NCI-H345 treated with DMSO at 0.1 percent for 48 hours (cell line): ENCODE measurements at regions not wholly inside any gene's neighbourhood (a gene's known extent, or its start where the extent isn't known, plus 50 kb on each side); places are given as distances from the start of the nearest gene placed in this dataset.

Source experiments
- DNase-seq: peaks from one replicate; lab custom pipeline; 2025; ENCODE audit not compliant: unreplicated experiment; lab: John Stamatoyannopoulos, UW

- no peak for DNase-seq
Observed at GRCh38 chr18:40921845-40922629, 1033.0 kb upstream of the PIK3C3 start.

- no peak for DNase-seq
Observed at GRCh38 chr18:40917056-40917455, 1038.0 kb upstream of the PIK3C3 start.

DNA sequence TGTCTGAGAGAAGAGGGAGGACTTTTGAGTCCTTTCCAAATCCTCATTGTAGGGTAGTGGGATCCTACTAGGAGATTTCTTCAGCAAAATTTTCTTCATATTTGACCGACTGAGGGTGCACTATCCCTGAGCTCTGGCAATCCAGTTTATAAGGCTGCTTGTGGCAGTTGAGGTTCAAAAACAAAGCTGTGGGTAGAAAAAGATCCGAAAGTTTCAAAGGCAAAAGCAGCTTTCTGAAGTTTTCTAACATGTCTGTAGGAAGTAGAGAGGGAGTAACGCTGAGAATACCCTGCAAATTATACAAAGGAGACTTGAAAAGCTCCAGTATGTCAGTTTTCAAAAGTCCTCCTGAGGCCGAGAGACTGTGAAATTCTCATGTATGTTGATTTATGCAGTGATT, 1039.3 kb upstream of the PIK3C3 start:
- DNase-seq = no peak

DNA sequence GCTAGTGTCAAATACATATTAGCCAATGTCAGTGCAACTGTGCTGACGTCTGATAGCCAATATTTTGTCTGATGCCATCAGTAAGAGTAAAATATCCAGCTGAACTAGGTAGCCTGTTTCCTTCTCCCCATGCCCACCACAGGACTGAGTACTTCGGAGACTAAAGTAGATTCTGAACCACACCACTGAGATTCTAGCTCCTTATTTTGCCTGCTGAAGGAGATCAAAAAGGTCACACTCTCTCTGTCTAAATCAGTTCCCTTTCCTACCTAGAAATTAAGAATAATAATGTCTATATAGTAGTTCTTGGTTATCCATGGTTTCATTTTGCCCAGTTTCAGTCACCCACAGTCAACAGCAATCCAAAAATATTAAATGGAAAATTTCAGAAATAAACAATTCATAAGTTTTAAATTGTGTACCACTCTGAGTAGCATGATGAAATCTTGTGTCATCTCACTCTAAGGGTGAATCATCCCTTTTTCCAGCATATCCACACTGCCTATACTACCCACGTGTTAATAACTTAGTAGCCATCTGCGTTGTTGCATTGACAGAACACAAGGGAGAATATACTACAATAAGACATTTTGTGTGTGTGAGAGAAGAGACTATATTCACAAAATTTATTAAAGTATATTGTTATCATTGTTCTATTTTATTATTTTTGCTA, 1043.3 kb upstream of the PIK3C3 start:
- no peak for DNase-seq

- no peak for DNase-seq
Observed at GRCh38 chr18:40911041-40911440, 1044.0 kb upstream of the PIK3C3 start.

DNA sequence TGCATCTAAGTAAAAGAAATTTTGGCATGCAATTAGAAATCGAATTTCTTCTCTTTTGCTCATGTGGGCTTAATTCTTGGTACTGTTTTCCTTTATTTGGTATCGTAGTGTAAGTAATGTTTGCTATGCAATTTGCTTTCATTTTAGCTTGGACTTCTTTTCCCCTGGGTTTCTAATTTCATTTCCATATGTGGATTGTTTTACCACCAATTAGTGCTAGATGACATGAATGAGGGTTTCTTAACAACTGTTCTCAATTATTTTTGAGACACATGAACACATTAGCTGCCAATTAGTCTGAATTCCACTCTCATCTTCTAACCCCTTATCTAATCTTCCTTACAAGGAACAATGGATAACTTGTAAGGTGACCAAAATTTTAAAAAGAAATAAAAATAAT, 1047.2 kb upstream of the PIK3C3 start:
- DNase-seq = no peak

- DNase-seq = no peak
Observed at GRCh38 chr18:40904295-40904694, 1050.7 kb upstream of the PIK3C3 start.

DNA sequence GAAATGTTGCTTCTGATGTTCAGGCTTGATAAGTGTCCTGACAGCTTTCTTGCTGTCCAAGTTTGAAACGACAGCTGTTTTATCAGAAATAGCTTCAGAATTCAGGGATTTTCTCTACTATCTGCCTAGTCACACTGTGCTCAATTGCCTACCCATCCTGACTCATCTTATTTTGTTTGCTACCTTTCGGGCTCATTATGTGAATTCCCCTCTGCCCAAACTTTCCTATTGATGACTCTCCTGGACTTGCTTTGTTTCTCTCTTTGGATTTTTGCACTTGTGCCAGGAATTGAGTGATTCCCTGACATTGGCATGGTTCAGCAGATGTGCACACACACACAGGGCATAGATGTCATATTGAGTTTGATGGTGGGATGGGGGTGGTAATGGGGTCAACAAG, 1052.6 kb upstream of the PIK3C3 start:
- DNase-seq = no peak

- DNase-seq = no peak
Observed at GRCh38 chr18:40897884-40898283, 1057.2 kb upstream of the PIK3C3 start.

DNA sequence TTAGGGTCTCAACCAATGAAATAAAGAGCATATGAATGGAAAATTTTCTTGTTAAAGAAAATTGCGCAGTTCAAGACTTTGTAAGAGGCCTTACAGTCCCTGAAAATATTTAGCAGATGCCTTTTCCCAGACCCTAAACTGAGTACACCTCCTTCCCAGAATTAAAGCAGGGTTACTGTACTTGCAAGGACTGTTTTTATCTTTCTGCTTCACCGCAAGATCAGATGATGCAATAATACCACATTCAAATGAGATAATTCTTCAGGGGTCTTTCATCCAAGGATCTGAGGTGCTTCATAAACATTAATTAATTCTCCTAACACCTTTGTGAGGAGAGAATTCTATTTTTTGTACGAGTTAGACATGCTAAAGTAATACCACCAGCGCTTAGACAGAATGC, 1071.8 kb upstream of the PIK3C3 start:
- no peak for DNase-seq

DNA sequence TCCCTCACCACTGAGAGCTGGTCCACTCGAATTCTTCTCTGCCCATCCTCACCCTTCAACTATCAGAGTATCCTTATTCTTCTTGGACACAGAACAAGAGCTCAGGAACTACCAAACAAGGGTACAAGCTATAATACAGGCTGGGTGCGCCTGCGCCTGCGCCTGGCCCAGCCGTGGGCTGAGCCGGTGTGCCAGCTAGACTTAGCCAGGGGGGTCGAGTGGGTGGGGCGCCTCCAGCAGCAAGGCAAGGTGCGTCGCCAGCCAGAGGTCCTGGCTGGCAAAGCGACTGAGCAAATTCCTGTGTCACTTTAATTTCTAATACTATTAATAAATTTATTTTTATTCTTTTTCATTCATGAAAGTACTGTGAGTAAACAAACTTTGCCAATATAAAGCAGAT, 1072.6 kb upstream of the PIK3C3 start:
- DNase-seq = no peak

- DNase-seq = no peak
Observed at GRCh38 chr18:40878371-40878770, 1076.7 kb upstream of the PIK3C3 start.

- no peak for DNase-seq
Observed at GRCh38 chr18:40877096-40877495, 1077.9 kb upstream of the PIK3C3 start.

DNA sequence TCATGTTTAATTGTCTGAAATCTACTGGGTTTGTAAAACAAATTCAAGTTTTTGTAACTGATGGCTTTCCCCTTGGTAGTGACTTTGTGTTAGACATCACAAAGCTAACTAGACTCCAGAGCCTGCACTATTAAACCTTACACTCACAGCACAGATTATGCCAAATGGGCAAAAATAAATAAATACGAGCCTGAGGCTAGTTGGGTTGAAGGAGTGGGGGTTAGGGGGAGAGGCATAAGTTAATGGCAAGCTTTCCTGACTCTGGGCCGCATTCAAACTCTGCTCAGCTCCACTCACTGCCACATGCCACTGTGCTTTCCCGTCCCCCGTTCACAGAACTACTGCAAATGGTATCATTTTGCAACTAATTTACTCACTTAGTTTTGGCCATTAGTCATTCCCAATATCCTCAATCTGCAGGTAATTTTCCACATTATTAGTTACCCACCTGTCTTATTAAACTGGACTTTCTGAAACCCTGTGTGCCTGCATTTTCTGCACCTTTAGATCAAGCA, 1079.9 kb upstream of the PIK3C3 start:
- no peak for DNase-seq

GRCh38 chr18:40874233-40874632, 1080.8 kb upstream of the PIK3C3 start:
- DNase-seq = no peak

DNA sequence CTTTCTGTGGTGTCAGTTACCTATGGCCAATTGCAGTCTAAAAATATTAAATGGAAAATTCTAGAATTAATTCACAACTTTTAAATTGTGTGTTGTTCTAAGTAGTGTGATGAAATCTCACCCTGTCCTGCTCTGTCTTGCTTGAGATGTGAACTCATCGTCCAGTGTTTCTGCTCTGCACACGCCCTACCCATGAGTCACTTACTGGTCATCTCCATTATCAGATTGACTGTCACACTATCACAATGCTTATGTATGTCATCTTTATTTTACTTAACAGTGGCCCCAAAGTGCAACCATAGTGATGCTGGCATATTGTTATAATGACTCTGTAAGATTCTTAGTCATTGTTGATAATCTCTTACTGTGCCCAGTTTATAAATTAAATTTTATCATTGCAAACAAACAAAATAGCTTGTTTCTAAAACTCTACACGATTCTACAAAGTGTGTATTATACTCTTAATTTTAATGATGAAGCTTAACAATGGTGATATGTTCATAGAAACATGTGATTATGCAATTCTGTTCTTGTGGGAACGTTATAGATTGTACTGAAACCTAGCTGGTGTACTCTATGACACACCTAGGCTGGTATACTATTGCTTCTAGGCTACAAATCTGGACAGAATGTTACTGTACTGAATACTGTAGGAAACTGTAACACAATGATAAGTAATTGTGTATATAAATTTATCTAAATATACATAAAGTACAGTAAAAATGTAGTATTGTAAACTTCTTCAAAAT, 1086.8 kb upstream of the PIK3C3 start:
- no peak for DNase-seq

DNA sequence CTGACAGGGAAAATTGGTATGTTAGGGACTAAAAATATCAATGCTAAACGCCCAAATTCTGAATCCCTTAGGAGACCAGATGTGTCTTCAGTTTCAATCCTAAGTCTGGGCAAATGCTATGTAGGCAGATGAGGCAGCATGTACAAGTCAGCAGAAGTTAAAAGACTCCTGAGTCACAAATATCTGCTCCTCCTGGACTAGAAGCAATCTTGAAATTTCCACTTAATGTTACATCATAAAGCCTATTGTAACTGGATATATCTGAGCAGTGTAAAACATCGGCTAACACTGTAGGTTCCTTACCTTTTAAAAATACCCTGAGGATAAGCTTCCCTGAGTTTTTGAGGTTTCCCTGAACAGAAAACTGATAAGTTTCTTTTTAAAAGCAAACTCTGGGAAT, 1087.6 kb upstream of the PIK3C3 start:
- no peak for DNase-seq

GRCh38 chr18:40866968-40867367, 1088.1 kb upstream of the PIK3C3 start:
- DNase-seq = no peak

DNA sequence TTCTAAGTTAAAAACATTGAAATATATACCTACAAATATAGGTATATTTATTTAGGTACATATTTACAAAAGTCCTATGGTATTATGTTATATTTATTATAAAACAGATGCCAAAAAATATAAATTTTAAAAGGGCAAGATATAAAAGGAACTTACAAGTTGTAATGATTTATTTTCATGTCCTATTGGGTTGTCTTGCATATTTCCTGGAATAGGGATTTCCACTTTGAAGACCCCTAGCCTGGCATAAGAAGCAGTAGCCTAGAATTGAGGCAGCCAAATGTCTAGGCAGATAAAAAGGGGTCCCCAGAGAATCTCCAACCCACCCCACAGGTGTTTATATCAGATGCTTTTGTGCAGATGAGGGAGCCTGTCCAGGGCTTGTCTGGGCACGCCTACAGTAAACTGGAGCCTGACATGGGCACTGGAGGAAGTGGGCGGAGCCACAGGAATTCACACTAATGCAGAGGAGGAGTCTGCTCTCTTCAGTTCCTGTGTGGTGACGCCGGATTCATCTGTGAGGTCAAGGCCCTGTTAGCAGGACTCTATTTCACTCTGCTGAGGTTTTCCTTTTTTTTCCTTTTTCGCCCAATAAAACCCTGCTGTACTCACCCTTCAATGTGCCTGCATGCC, 1088.9 kb upstream of the PIK3C3 start:
- DNase-seq = no peak

- DNase-seq = no peak
Observed at GRCh38 chr18:40864846-40865245, 1090.2 kb upstream of the PIK3C3 start.

DNA sequence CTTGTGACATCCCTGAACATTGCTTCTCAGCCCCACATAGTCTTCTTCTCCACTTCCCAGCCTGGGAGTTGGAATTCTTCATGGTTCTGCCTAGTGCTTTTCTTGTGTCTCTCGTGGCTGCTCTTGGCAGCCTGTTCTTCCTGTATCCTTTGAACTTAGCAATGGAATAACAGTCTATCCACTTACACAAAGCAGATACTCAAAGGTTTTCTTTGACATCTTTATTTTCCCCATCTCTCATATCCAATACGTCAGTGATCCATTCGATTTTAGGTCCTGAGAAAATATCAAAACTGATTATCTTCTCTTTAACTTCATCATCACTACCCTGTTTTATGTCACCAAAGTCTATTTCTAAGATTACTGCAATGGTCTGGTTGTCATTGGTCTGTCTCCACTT, 1091.2 kb upstream of the PIK3C3 start:
- DNase-seq = no peak
